CD4-positive, alpha-beta T cell treated with Interleukin-6 for 4 hours (primary cell): ENCODE measurements at regions not wholly inside any gene's neighbourhood (a gene's known extent, or its start where the extent isn't known, plus 50 kb on each side); places are given as distances from the start of the nearest gene placed in this dataset.

Source experiments
- DNase-seq: peaks from one replicate; pipeline ENCODE4 v3.0.0-alpha.2; 2020; ENCODE audit warnings: mixed read lengths

DNA sequence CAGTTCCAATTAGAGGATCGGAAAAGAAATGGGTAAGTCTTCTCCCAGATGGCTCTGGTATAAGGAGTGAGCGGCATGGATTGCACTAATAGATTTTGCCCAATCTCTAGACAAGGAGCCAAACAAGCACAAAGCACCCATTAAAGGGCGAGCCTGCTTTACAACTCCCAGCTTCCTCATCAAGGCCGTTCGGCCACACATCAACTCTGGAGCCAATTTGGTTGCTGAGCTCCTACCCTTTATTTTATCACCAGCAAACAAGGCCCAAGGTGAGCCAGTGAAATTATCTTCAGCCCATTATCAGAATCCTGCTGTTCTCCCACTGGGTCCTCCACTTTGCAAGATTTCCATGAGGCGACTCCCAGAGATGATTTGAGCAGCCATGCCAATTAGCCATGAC is 292.2 kb upstream of the NPVF start:
- DNase-seq = no peak

DNA sequence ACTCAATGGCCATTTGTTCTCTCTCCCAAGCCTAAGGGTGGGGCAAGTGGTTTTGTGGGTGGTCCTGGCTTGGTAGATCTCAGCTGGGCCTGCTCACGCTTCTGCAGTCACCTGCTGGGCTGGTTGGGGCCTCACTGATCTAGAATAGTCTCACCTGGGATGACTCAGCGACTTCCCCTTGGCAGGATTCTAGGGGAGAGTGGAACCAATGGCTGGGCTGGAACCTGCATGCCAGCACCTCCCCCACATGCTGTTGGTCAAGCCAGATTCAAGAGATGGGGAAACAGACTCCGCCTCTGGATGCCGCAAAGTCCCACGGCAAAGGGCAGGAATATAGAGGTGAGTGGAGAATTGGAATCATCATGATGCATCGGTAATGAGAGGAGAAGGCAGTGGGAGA is 292.9 kb upstream of the NPVF start:
- DNase-seq = no peak

DNA sequence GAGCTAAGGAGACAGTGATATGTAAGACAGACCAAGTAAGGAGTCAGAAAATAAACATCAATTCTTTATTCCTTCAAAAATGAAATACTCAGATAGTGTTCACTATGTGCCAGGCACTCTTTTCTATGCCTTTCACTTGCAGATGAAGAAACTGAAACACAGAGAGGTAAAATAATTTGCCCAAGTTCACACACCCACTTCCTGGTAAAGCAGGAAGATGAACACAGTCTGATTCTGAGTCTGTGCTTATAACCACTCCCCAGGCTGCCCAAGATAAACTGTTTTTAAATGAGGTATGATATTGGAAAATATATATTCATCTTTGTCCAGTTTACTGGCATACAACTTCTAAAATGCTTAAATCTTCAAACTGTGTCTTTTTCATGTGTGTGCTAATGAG is 294.4 kb upstream of the NPVF start:
- DNase-seq = no peak

DNA sequence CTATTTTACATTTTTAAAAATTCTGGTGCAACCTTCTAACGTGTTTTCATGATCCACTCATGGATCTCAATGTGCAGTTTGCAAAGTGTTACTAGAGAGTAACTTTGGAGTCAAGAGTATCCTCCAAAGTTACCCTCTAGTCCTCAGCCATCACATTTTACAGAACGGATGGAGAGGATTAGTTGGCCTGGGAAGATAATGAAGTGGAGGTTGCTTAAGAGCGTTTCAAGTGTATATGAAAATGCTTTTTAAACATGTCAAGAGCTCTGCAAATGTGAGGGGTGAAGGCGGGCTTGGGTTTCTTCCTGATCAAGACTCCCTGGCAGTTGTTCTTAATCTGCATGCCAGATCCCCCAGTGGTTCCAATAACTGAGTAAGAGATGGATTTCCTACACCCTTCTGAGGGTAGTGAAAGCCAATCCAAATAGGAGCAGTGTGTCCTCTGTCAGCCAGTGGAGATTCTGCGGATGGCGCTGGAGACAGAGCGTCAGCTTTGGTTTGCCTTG is 299.4 kb upstream of the NPVF start:
- no peak for DNase-seq

DNA sequence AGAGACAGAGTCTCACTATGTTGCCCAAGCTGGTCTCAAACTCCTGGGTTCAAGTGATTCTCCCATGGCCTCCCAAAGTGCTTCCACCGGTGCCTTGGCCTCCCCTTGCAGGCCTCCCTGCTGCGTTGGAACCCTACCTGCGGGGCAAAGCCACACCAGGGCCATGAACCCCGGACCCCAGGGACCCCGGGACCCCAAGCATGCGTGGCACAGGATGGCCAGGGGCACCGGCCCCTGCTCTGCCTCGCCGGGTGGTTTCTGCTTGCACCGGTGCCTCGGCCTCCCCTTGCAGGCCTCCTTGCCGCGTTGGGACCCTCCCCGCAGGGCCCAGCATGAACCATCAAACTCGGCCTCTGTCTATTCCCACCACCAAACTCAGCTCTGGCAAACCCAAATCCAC is 301.0 kb upstream of the NPVF start:
- DNase-seq = no peak

DNA sequence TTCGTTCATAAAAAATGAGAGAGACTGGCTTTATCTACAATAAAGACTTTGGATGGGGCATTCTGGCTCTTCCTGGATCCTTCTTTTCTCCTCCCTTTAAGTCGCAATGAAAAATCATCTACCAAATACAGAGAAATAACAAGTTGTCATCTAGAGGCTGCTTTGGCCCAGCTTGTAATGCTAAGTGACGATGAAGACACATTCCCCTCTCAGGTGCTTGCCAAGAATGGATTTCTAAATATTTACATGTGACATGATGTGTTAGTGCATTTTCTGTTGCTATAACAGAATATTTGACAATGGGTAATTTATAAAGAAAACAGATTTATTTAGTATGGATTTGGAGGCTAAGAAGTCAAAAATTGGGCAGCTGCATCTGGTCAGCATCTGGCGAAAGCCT is 308.6 kb upstream of the NPVF start:
- no peak for DNase-seq

DNA sequence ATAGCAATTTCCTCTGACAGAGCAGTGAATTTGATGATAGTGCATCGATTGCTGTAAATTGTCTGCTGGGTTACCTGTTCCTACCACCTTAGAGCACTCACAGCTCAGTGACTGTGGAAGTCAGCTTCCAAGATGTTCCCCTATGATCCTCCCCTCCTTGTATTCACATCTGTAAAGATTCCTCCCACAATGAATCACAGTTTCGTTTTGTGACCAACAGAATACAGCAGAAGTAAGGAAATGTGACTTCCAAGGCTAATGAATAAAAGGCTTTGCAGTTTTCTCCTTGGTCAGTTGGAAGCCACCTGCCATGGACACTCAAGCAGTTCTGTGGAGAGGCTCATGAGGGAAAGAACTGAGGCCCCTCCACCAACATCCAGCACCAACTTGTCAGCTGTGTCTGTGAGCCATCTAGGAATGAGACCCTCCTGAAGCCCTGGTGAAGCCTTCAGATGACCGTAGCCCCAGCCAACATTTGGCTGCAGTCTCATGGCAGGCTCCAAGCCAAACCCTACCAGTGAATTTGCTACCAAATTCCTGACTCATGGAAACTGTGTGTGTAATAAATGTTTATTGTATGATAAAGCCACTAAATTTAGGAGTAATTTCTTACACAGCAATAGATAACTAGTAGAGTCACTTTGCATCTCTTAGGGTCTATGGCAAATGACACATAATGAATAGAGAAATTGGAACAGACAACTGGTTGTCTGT is 309.5 kb upstream of the NPVF start:
- no peak for DNase-seq

DNA sequence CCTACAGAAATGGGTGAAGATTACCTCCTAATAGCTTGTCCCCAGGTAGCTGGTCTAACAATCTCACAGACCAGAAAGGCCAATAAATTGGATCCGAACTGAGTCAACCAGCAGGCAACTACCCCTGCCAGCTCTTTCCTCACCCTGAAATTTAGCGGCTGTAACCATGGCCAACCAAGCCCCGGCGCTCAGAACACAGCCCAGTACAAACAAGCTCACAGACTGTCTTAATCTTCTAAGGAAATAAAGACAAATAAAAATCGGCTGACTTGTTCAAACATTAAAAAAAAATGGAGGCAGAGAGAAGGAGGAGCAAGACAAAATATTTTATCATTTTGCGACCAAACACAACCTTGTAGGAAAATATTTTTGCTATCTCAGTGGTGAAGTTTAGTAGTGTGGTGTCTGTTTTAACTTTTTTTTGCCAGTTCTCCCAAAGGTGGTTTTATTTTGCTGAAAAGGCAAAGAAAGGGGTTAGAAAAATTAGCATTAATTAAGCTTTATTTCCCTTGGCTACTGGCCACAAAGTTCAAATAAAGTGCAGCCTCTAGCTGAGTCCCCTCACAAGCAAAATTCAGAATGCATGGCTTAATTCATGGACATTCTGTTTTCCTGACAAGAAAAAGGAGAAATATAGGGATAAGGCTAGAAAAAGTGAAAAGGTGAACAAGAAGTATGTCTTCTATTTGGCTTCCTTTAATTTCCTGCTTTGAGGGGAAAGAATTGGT is 313.0 kb upstream of the NPVF start:
- no peak for DNase-seq

DNA sequence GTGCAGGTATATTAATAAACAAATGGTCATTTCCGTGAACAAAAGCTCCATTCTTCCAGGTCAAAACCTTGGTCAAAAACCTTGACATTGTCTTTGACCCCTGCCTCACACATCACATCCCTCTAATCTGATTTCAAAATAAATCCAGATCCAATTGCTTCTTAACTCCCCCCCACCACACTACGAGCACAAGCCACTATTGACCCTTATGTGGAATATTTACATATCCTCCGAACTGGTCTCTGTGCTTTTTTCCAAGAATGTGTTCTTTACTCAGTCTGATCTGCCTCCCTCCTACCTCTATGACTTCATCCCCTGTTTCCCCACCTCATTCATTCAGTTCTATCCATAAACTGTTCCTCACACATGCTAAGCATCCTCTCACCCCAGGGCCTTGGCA is 313.6 kb upstream of the NPVF start:
- DNase-seq = no peak

DNA sequence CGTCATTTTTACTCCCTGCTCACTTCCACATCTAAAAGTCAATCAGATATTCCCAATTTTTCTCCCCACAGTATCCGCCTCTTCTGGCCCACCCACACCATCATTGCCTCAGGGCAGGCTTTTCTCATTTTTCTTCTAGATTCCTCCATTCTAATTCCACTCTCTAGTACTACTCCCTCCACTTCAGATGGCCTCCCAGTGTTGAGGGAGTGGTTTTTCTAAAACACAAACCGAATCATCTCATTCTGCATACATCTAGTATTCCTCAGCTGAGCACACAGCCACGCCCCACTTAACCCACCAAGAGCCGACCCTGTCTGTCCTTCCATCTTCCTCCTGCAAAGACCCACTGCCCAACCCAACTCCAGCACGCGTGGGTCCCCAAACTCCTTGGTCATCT is 314.9 kb upstream of the NPVF start:
- no peak for DNase-seq

DNA sequence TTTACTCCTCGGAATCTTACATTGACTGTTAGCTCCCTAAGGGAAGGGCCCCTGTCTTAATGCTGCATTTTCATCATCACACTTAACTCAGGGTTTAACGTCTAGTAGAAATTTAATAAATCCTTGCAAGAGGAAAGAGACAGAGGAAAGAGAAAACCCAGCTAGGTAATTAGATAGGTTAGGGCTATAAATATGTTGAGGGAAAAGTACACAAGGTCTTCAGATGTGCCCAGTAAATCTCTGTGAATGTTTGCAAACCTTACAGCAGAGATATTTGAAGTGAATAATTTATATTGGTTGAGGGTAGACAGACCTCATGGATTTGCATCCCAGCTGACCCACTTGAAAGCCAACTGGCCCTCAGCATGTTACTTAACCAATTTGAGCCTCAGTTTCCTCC is 315.5 kb upstream of the NPVF start:
- DNase-seq = no peak

DNA sequence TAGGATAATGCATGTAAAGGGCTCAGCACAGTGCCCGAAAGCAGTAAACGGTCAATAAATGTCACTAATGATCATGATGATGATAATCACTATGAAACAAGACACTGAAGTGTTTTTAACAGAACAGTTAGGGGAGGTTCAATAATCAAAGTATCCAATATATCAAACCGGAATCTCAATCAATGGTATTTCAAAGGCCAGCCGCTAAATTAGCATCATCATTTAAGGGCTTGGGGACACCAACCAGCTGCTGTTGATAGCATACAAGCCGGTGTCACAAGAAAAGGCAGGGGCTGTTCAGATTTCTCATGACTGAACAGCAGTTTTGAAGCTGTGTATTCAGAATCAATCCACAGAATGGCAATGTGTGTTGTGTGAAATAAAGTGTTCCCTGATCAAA is 316.0 kb upstream of the NPVF start:
- DNase-seq = no peak

DNA sequence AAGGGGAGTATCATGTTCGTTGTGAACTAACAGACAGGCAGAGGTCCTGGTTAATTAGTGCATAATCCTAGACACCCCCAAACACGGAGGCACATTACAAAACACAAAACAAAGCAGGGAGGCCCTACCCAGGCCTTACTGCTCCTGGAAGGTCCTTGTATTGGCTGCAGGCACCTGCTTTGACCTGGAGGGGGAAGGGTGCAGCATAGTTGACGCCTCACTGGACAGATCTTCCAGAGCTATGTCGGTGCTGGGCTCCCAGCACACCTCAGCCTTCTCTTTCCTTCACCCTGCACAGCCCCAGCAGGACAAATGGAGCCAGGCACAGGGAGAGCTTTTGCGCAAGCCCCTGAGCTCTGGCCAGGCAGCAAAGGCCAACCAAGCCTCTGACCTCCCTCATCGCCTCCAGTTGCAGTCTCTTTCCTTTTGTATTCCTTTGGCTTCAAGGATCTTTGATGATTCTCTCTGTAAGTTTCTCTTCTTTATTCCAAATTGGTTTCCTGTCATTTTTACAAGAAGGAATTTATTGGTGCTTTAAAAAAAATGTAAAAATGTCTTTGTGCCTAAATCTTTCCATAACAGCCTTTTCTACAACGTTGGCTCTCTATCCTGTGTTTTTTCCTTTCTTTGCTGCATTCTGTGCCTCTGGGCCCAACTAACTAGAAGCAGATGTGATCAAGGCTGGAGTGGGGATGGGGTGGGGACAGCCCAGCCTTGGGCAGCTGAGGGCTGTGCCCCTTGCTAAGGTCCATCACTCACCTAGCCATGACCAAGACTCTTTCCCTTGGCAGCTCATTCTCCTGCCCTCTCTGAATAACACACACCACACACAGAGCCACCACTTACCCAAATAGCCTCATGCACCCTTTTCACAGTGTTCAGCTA is 317.1 kb upstream of the NPVF start:
- no peak for DNase-seq

DNA sequence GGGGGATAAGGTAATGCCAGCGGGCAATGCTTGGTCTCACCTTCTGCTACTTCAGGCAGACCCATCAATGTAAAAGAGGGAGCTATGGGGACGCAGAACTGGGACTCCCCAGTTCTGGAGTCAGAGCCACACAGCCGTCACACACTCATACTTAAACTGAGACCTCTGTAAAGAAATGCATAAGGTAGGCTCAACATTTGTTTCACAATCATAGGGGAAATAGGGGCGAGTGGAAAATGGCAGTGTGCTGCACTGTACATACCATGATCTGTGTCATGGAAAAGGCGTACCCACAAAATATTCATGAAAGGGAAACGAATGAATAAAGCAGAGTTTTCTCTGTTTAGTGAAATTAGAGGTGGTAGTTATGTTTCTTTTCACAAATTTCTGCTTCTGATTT is 318.0 kb upstream of the NPVF start:
- DNase-seq = no peak

DNA sequence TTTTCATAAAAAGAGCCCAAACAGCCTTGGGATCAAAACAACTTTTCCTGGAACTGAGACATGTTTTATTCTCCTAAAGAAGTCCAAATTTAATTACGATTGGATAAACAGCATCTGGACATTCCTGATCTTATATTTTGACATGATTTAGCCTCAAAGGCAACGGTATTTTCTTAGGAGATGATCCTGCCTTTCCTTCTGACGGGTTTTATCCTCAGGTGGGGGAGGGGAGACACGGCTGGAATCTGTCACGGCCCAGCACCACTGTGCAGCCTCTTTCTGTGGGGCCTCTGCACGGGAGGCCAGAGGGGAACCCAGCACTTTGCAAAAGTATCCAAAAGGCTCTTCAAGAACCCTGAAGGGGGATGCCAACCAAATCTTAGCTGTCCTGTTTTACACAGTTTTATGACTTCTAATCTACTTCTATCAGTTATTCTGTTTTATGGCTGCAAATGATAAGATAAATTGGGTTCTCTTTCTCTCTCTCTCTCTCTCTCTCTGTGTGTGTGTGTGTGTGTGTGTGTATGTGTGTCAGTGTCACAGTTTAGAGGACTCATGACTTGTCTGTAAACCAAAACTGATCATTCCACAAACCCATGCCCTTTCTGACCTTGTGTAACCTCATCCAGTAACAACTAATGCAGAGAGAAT is 321.1 kb upstream of the NPVF start:
- DNase-seq = no peak

DNA sequence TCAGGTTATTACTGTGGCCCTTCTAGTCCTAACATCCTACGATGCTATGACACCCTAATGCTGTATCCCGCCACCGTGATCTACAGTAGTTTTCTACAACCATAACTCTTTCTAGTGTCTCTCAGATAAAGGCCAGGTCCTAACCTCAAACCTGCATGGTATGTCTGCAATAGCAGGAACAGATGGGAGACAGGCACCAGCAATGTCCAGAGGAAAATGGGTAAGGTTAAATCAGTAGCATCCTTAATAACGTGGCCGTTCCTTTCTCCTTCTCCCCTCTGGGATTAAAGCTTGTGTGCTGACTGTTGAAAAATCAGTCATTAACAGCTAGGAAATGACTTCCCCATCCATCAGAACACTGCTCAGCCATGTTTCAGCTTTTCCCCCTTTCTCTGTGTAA is 321.9 kb upstream of the NPVF start:
- no peak for DNase-seq

DNA sequence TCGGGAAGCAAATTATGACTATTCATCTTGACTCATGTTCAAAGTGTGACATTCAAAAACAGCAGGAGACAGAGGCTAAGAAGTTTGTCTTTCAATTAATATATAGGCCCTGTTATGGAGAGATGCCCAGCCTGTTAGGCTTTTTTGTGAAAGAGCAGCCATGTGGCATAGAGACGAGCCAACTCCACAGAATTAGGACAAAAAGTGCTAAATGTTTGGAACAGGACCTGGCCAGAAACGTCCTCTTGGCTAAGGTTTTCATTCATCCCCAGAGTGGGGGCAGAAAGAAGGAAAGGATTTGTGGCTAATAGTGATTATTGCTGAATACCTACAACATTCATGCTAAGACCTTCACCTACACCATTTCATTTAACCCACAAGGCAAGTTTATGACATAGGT is 324.7 kb upstream of the NPVF start:
- no peak for DNase-seq

DNA sequence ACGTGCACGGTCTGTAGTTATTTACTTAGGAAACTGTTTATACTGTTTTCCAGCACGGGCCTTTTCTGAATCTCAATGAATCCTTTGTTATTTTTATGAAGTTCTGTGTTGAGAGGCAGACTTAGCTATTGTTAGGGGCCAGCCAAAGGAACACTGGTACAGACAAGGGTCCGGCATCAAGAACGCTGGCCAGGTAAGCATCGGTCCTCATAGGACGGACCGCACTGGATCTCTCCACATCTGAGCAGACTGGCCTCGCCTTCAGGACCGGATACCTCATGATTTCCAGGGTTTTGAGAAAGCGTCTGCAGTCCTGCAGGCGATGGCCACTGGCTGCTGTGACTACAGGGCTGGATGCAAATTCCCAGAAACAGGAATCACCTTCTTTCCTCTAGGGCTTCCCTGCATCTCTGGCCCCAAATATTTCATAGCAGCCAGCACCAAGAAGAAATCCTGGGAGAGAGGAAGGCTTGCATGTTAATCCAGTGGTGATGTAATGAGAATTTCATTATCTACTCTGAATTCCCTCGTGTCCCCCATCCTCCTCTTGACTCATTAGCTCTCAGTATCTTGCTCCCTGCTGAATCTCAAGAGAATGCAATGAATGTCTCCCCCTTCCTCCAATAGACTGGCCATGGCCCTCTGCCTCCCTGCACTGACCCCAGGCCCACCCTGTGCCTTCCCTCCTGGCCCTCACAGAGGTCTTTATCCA is 325.4 kb upstream of the NPVF start:
- no peak for DNase-seq

DNA sequence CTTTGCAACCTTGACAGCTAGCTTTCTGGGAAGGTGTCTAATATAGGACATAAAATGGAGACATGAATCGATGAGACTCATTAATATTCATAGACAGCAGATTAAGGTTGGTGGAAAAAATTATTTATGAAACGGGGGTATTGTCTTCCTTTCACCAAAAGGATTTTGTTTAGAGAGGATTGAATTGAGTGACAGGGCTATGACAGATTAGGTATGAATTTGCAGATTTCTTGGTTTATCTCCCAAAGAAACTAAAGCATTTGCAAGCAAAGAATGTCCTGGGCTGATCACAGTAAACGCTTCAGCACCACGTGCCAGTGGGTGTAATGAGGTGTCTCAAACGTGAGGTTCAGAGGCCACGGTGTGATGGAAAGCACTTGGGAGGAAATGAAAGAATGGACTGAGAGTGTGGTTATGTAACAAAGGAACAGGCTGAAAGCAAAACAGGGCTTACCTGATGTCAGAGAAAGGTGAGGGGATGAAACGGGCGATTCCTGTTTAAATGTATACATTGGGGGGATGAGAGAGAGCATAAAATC is 329.2 kb upstream of the NPVF start:
- no peak for DNase-seq

DNA sequence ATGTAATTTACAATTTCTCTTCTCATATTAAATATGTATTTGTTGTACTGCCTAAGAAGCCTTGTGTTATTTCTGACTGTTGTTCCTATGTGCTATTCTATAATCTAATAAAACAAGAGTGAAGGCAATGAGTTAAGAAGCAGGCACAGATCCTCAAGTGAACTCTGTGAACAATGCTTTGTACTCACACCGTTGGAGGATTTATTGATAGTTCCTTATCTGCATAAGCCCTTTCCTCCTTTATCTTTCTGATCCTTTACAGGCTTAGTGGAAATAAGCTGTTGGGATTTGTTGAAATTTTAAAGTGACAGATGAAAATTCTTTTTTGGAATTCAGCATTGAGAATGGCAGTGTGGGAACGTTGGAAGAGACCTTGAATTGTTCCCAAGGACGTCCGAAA is 329.6 kb upstream of the NPVF start:
- no peak for DNase-seq

DNA sequence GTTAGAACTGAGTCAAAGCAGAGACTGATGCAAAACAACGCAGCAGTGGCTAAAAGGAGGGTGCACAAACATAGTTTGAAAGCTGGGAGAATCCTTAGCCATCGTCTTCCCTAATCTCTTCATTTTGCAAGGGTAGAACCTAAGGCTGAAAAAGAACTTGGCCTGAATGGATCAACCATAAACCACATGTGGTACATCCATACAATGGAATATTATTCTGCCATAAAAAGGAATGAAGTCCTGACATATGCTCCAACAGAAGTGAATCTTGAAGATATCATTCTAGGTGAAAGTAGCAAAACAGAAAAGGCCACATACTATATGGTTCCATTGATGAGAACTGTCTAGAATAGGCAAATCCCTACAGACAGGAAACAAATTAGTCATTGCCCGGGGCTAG is 330.3 kb upstream of the NPVF start:
- DNase-seq = no peak
